H1 (cell line): ENCODE measurements at regions not wholly inside any gene's neighbourhood (a gene's known extent, or its start where the extent isn't known, plus 50 kb on each side); places are given as distances from the start of the nearest gene placed in this dataset.

Source experiments
- BRCA1 ChIP-seq: IDR thresholded peaks from 2 replicates; pipeline ENCODE4 v1.6.1; 2012; ENCODE audit warnings: low read depth, low read length, improper control_type of control experiment
- CHD2 ChIP-seq: IDR thresholded peaks from 2 replicates; pipeline ENCODE4 v1.6.1; 2012; ENCODE audit warnings: low read length, improper control_type of control experiment
- CTCF ChIP-seq, 3 experiments: IDR thresholded peaks; 1 replicate in 2 of 3; 2 replicates in 1 of 3; pipeline versions ENCODE4 v1.5.1 to v1.6.1; 2011; ENCODE audit warnings: low read length in 3 of 3, mild to moderate bottlenecking in 3 of 3, inconsistent platforms in 2 of 3, low read depth in 1 of 3, moderate library complexity in 1 of 3; ENCODE audit not compliant: insufficient read depth in 1 of 3; ENCODE audit errors: control extremely low read depth in 1 of 3
- EZH2 ChIP-seq: fragments of 200-600 bp; sonication (generic); IDR thresholded peaks from 2 replicates; pipeline ENCODE4 v1.7.1; 2012; ENCODE audit warnings: low read depth, mild to moderate bottlenecking, moderate library complexity, low read length, inconsistent platforms; ENCODE audit not compliant: severe bottlenecking
- GABPA ChIP-seq: IDR thresholded peaks from 2 replicates; pipeline ENCODE4 v1.6.1; 2011; ENCODE audit warnings: mild to moderate bottlenecking, low read length, moderate library complexity, borderline replicate concordance; ENCODE audit not compliant: insufficient read depth
- HDAC2 ChIP-seq, 2 experiments: fragments of 300-600 bp in 1 of 2; sonication (generic) in 1 of 2; IDR thresholded peaks; 2 replicates each; pipeline ENCODE4 v1.6.1; 2011 to 2012; ENCODE audit warnings: low read depth in 2 of 2, low read length in 2 of 2, mild to moderate bottlenecking in 2 of 2, moderate library complexity in 2 of 2, borderline replicate concordance in 1 of 2, inconsistent platforms in 1 of 2
- HDAC6 ChIP-seq: IDR thresholded peaks from one replicate; pipeline ENCODE4 v1.7.1; 2012; ENCODE audit warnings: low read depth, mild to moderate bottlenecking, inconsistent platforms, low read length, moderate library complexity
- JUN ChIP-seq: IDR thresholded peaks from 2 replicates; pipeline ENCODE4 v1.6.1; 2011; ENCODE audit warnings: low read depth, mild to moderate bottlenecking, improper control_type of control experiment, low read length
- POLR2A ChIP-seq, 2 experiments: IDR thresholded peaks; 1 replicate in 1 of 2; 2 replicates in 1 of 2; pipeline ENCODE4 v1.6.1; 2011; ENCODE audit warnings: low read depth in 2 of 2, low read length in 2 of 2, mild to moderate bottlenecking in 2 of 2; ENCODE audit errors: control extremely low read depth in 1 of 2
- RAD21 ChIP-seq, 2 experiments: IDR thresholded peaks in 1 of 2; conservative IDR thresholded peaks in 1 of 2; 2 replicates each; pipeline ENCODE4 v1.6.1; 2011; ENCODE audit warnings: low read depth in 2 of 2, low read length in 2 of 2, improper control_type of control experiment in 1 of 2, inconsistent platforms in 1 of 2, mild to moderate bottlenecking in 1 of 2, moderate library complexity in 1 of 2
- RFX5 ChIP-seq: IDR thresholded peaks from 2 replicates; pipeline ENCODE4 v1.6.1; 2011; ENCODE audit warnings: low read depth, low read length, improper control_type of control experiment, borderline replicate concordance
- SAP30 ChIP-seq: fragments of 300-600 bp; sonication (generic); IDR thresholded peaks from 2 replicates; pipeline ENCODE4 v1.7.1; 2012; ENCODE audit warnings: low read length, moderate library complexity, mild to moderate bottlenecking, inconsistent platforms; ENCODE audit not compliant: insufficient read depth, insufficient replicate concordance
- SUZ12 ChIP-seq: fragments of 200-600 bp; sonication (generic); IDR thresholded peaks from 2 replicates; pipeline ENCODE4 v1.6.1; 2012; ENCODE audit warnings: mild to moderate bottlenecking, inconsistent platforms, low read length, moderate library complexity, mixed read lengths
- TF ChIP-seq, protein P1 (sequence below): IDR thresholded peaks from 2 replicates; pipeline ENCODE4 v1.6.1; 2012; ENCODE audit warnings: inconsistent platforms

DNA sequence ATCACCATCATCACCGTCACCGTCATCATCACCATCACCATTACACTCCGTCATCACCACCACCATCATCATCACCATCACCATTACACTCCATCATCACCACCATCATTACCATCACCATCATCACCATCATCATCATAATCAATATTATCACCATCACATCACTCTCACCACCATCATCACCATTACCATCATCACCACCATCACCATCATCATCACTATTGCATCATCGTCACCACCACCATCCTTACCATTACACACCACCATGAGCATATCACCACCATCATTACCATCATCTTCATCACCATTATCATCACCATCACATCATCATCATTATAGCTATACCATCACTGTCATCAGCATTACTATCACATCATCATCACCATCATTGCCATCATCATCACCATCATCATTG is 93.7 kb downstream of the KIF26A start:
- TF ChIP-seq HDAC2 (IDR thresholded peaks at IDR 0.05; ENCODE audit: borderline replicate concordance in 1 of 2, low read depth in 2 of 2, low read length in 2 of 2), result no peak
- no peak for TF ChIP-seq SAP30
- TF ChIP-seq JUN, result no peak
- TF ChIP-seq, protein P1, sequence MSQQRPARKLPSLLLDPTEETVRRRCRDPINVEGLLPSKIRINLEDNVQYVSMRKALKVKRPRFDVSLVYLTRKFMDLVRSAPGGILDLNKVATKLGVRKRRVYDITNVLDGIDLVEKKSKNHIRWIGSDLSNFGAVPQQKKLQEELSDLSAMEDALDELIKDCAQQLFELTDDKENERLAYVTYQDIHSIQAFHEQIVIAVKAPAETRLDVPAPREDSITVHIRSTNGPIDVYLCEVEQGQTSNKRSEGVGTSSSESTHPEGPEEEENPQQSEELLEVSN, result no peak
- no peak for TF ChIP-seq CHD2
- no peak for TF ChIP-seq BRCA1
- no peak for TF ChIP-seq POLR2A (IDR thresholded peaks at IDR 0.05; ENCODE audit: control extremely low read depth in 1 of 2, low read depth in 2 of 2, low read length in 2 of 2)
- TF ChIP-seq RAD21 (IDR thresholded peaks at IDR 0.05 in 1 of 2, conservative IDR thresholded peaks at IDR 0.05 in 1 of 2; ENCODE audit: low read depth in 2 of 2, low read length in 2 of 2), result no peak
- no peak for TF ChIP-seq EZH2
- TF ChIP-seq CTCF (IDR thresholded peaks at IDR 0.05; ENCODE audit: control extremely low read depth in 1 of 3, insufficient read depth in 1 of 3, low read depth in 1 of 3, low read length in 3 of 3), result no peak
- TF ChIP-seq HDAC6, result no peak
- no peak for TF ChIP-seq RFX5
- TF ChIP-seq GABPA, result no peak
- TF ChIP-seq SUZ12, result no peak
